Keratinocyte (primary cell): ENCODE measurements at regions not wholly inside any gene's neighbourhood (a gene's known extent, or its start where the extent isn't known, plus 50 kb on each side); places are given as distances from the start of the nearest gene placed in this dataset.

Experiments
- DNase-seq: peaks from one replicate; pipeline ENCODE4 v3.0.0-alpha.2; 2011; ENCODE audit warnings: low read depth, missing footprints, low spot score
- FAIRE-seq: peaks from 2 replicates; lab custom pipeline; 2011; peaks lifted over from hg19 to GRCh38; lab: Jason Lieb, UNC
- H2AFZ ChIP-seq: 2 replicates; pipeline ENCODE4 v1.6.0; 2012; ENCODE audit warnings: low read length, control low read depth, inconsistent platforms; ENCODE audit not compliant: control insufficient read depth
- H3K27ac ChIP-seq: 2 replicates; pipeline ENCODE4 v1.5.1; 2011; ENCODE audit warnings: low read length; ENCODE audit not compliant: control insufficient read depth, insufficient read depth
- H3K27me3 ChIP-seq: 3 replicates; pipeline ENCODE4 v1.6.0; 2011; ENCODE audit warnings: low read length; ENCODE audit not compliant: control insufficient read depth, insufficient read depth; ENCODE audit errors: extremely low read depth
- H3K36me3 ChIP-seq, 2 experiments: 2 replicates in 1 of 2; 3 replicates in 1 of 2; pipeline ENCODE4 v1.5.1; 2011; ENCODE audit warnings: low read length in 2 of 2, mild to moderate bottlenecking in 1 of 2; ENCODE audit not compliant: control insufficient read depth in 2 of 2, insufficient read depth in 2 of 2; ENCODE audit errors: extremely low read depth in 1 of 2
- H3K4me1 ChIP-seq: 3 replicates; pipeline ENCODE4 v1.5.1; 2011; ENCODE audit warnings: low read length; ENCODE audit not compliant: control insufficient read depth, insufficient read depth; ENCODE audit errors: extremely low read depth
- H3K4me2 ChIP-seq: 3 replicates; pipeline ENCODE4 v1.6.0; 2011; ENCODE audit warnings: low read depth, low read length; ENCODE audit not compliant: control insufficient read depth, insufficient read depth; ENCODE audit errors: extremely low read depth
- H3K4me3 ChIP-seq, 3 experiments: fragments of 200-600 bp in 1 of 3; sonication (generic) in 1 of 3; 2 replicates in 2 of 3; 3 replicates in 1 of 3; pipeline ENCODE4 v1.5.1; 2011 to 2016; ENCODE audit warnings: low read length in 3 of 3, mild to moderate bottlenecking in 3 of 3, control low read depth in 2 of 3, inconsistent platforms in 1 of 3, low read depth in 1 of 3, mixed read lengths in 1 of 3, mixed run types in 1 of 3, moderate library complexity in 1 of 3; ENCODE audit not compliant: control insufficient read depth in 2 of 3, insufficient read depth in 2 of 3; ENCODE audit errors: extremely low read depth in 1 of 3
- H3K79me2 ChIP-seq: 2 replicates; pipeline ENCODE4 v1.6.0; 2012; ENCODE audit warnings: low read length; ENCODE audit not compliant: control insufficient read depth, insufficient read depth
- H3K9ac ChIP-seq: 3 replicates; pipeline ENCODE4 v1.6.0; 2011; ENCODE audit warnings: low read length; ENCODE audit not compliant: control insufficient read depth, insufficient read depth; ENCODE audit errors: extremely low read depth
- H3K9me1 ChIP-seq: 3 replicates; pipeline ENCODE4 v1.6.0; 2011; ENCODE audit warnings: low read length; ENCODE audit not compliant: control insufficient read depth, insufficient read depth; ENCODE audit errors: extremely low read depth
- H3K9me3 ChIP-seq: 2 replicates; pipeline ENCODE4 v1.5.1; 2012; ENCODE audit warnings: low read depth, low read length; ENCODE audit not compliant: control insufficient read depth
- H4K20me1 ChIP-seq: 3 replicates; pipeline ENCODE4 v1.6.0; 2011; ENCODE audit warnings: low read length; ENCODE audit not compliant: control insufficient read depth, insufficient read depth; ENCODE audit errors: extremely low read depth
- EZH2 ChIP-seq: IDR thresholded peaks from one replicate; pipeline ENCODE4 v1.6.1; 2012; ENCODE audit warnings: inconsistent platforms, mild to moderate bottlenecking, low read length, moderate library complexity
- dilution Hi-C: fragments of 300-500 bp; cut with MboI; formaldehyde crosslinking; loops from one replicate; pipeline ENCODE4 v1.7.0; 2020; ENCODE audit warnings: low sequenced_read_pairs; ENCODE audit not compliant: extremely low pct_ligation_motif_present
- TF ChIP-seq, protein P1 (sequence below), 3 experiments: IDR thresholded peaks in 1 of 3; conservative IDR thresholded peaks in 1 of 3; optimal IDR thresholded peaks in 1 of 3; 2 replicates in 2 of 3; 3 replicates in 1 of 3; pipeline versions ENCODE3 to v1.5.1; 2011; ENCODE audit warnings: low read length in 3 of 3, mild to moderate bottlenecking in 3 of 3, moderate library complexity in 2 of 3, control low read depth in 1 of 3, inconsistent platforms in 1 of 3; ENCODE audit not compliant: insufficient read depth in 2 of 3; ENCODE audit errors: extremely low read depth in 1 of 3

DNA sequence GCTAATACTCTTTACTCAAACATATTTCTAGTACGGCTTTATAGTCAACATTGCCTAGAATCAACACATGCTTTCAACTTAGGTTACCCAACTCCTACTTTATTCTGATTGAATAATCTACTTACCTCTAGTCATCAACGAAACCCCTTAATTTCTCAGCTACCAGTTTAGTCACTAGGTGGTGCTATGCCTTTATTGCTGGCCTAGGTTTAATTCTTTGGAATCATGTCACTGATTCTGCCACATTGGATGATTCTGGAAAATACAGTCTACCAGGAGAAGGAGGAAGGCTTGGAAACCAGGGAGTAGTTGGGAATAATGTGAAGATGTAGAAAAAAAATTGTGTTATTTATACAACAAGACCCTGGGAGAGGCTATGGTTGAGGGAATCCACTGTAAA lies 167.7 kb downstream of the DCAF12L2 start:
- Histone ChIP-seq H3K79me2 (no peaks in the 10 kb centered on the region), H3K9me1 (no peaks in the 10 kb centered on the region), H3K9me3 (no peaks in the 10 kb centered on the region), H3K9ac (no peak overlapping the region), H3K4me3 (no peak overlapping the region), H3K27ac (no peak overlapping the region), H3K4me2 (no peak overlapping the region), H4K20me1 (no peaks in the 10 kb centered on the region), H2AFZ (no peak overlapping the region), H3K36me3 (no peaks in the 10 kb centered on the region), H3K4me1 (no peaks in the 10 kb centered on the region), H3K27me3 (no peaks in the 10 kb centered on the region)
- dilution Hi-C loops = no loop called here
- FAIRE-seq = no peak
- no peak for DNase-seq
- TF ChIP-seq, protein P1, sequence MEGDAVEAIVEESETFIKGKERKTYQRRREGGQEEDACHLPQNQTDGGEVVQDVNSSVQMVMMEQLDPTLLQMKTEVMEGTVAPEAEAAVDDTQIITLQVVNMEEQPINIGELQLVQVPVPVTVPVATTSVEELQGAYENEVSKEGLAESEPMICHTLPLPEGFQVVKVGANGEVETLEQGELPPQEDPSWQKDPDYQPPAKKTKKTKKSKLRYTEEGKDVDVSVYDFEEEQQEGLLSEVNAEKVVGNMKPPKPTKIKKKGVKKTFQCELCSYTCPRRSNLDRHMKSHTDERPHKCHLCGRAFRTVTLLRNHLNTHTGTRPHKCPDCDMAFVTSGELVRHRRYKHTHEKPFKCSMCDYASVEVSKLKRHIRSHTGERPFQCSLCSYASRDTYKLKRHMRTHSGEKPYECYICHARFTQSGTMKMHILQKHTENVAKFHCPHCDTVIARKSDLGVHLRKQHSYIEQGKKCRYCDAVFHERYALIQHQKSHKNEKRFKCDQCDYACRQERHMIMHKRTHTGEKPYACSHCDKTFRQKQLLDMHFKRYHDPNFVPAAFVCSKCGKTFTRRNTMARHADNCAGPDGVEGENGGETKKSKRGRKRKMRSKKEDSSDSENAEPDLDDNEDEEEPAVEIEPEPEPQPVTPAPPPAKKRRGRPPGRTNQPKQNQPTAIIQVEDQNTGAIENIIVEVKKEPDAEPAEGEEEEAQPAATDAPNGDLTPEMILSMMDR (optimal IDR thresholded peaks at IDR 0.05 in 1 of 3, IDR thresholded peaks at IDR 0.05 in 1 of 3, conservative IDR thresholded peaks at IDR 0.05 in 1 of 3; ENCODE audit: extremely low read depth in 1 of 3, insufficient read depth in 2 of 3, low read length in 3 of 3) = peak in 2 of 3 experiments; percentile 37 to 52
- TF ChIP-seq EZH2 = no peak

GRCh38 chrX:126027229-126027628 lies 138.9 kb downstream of the DCAF12L2 start:
- Histone ChIP-seq H4K20me1 (no peaks in the 10 kb centered on the region), H3K9ac (no peak overlapping the region), H3K36me3 (no peaks in the 10 kb centered on the region), H3K9me3 (no peaks in the 10 kb centered on the region), H3K4me1 (no peaks in the 10 kb centered on the region), H3K4me2 (no peak overlapping the region), H3K4me3 (no peak overlapping the region), H3K79me2 (no peaks in the 10 kb centered on the region), H2AFZ (no peak overlapping the region), H3K9me1 (no peaks in the 10 kb centered on the region), H3K27ac (no peak overlapping the region), H3K27me3 (no peaks in the 10 kb centered on the region)
- no peak for DNase-seq
- FAIRE-seq = no peak
- TF ChIP-seq, protein P1 (optimal IDR thresholded peaks at IDR 0.05 in 1 of 3, IDR thresholded peaks at IDR 0.05 in 1 of 3, conservative IDR thresholded peaks at IDR 0.05 in 1 of 3; ENCODE audit: extremely low read depth in 1 of 3, insufficient read depth in 2 of 3, low read length in 3 of 3) = no peak
- no peak for TF ChIP-seq EZH2
- dilution Hi-C loops = no loop called here
